ENCODE measurements at regions not wholly inside any gene's neighbourhood (a gene's known extent, or its start where the extent isn't known, plus 50 kb on each side); places are given as distances from the start of the nearest gene placed in this dataset.
"Not testable (repeated sequence)": the region's sequence is repeated elsewhere in the genome, so short reads cannot be mapped to it uniquely, and the experiment has no call there.

- WGBS (ENCODE audit: low lambda C conversion rate, missing lambda C conversion rate), result 82% methylated on average over 4 of the region's 4 CpGs
- Histone ChIP-seq H3K9me3 (ENCODE audit: low read depth) (no peaks in the 10 kb centered on the region), H3K27ac (no peak overlapping the region), H3K36me3 (replicated peaks; ENCODE audit: insufficient read depth, low read depth) (no peaks in the 10 kb centered on the region), H3K4me1 (ENCODE audit: insufficient read depth) (peaks cover 6% of the 10 kb centered on the region), H3K4me2 (no peak overlapping the region), H4K20me1 (ENCODE audit: insufficient read depth, poor library complexity, severe bottlenecking) (no peaks in the 10 kb centered on the region), H2AFZ (no peak overlapping the region), H3K4me3 (no peak overlapping the region), H3K79me2 (no peaks in the 10 kb centered on the region), H3K27me3 (no peaks in the 10 kb centered on the region), H3K9me2 (replicated peaks; ENCODE audit: insufficient read depth) (no peaks in the 10 kb centered on the region)
- no peak for DNase-seq (ENCODE audit: low spot score)
- TF ChIP-seq EZH2 (IDR thresholded peaks at IDR 0.05; ENCODE audit: borderline replicate concordance) (no peak), EZH2phosphoT487 (IDR thresholded peaks at IDR 0.05; ENCODE audit: low read depth, severe bottlenecking, unreplicated experiment) (no peak)
These were observed 115.4 kb upstream of the CARD11 start for GRCh38 chr7:3159039-3159438.

DNA sequence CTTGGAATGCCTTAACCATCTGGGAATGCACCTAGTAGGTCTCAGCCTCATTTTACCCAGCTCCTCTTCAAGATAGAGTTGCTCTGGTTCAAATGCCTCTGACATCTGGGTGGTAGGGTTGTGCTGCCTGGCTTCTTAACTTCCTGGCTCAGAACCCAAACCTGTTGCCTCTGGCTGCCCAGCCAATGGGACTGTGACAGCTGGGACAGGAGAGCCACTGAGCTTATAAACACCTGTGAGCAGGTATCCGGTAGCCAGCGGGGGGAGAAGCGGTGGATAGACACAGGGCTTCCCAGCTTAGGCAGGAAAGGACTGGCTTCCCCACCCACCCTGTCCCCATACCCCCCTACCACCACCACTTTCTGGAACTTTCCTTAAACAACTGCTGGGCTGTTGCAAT, 115.8 kb upstream of the CARD11 start:
- Histone ChIP-seq H3K4me2 (no peak overlapping the region), H3K79me2 (no peaks in the 10 kb centered on the region), H4K20me1 (ENCODE audit: insufficient read depth, poor library complexity, severe bottlenecking) (no peaks in the 10 kb centered on the region), H3K4me3 (no peak overlapping the region), H3K36me3 (replicated peaks; ENCODE audit: insufficient read depth, low read depth) (no peaks in the 10 kb centered on the region), H3K27ac (no peak overlapping the region), H3K4me1 (ENCODE audit: insufficient read depth) (peaks cover 6% of the 10 kb centered on the region), H3K27me3 (no peaks in the 10 kb centered on the region), H3K9me2 (replicated peaks; ENCODE audit: insufficient read depth) (no peaks in the 10 kb centered on the region), H3K9me3 (ENCODE audit: low read depth) (no peaks in the 10 kb centered on the region), H2AFZ (no peak overlapping the region)
- WGBS (ENCODE audit: low lambda C conversion rate, missing lambda C conversion rate), result 57% methylated on average over 2 of the region's 3 CpGs
- no peak for DNase-seq (ENCODE audit: low spot score)
- TF ChIP-seq CTCF (IDR thresholded peaks at IDR 0.05; ENCODE audit: poor library complexity) (no peak), EZH2 (IDR thresholded peaks at IDR 0.05; ENCODE audit: borderline replicate concordance) (no peak), EZH2phosphoT487 (IDR thresholded peaks at IDR 0.05; ENCODE audit: low read depth, severe bottlenecking, unreplicated experiment) (no peak)

DNA sequence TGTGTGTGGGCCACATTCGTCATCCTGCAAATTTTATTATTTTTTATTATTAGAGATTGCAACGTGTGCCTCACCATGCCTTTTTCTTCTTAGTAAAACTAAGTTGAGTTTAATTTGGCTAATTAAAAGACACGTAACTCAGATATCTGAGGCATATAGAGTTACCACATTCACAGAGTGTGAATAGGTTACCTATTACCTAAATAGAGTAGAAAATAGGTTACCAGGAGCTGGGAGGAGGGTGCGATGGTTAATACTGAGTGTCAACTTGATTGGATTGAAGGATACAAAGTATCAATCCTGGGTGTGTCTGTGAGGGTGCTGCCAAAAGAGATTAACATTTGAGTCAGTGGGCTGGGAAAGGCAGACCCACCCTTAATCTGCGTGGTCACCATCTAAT, 116.3 kb upstream of the CARD11 start:
- not testable (repeated sequence) for H4K20me1 ChIP-seq (ENCODE audit: insufficient read depth, poor library complexity, severe bottlenecking); H3K79me2 ChIP-seq; H3K36me3 ChIP-seq (replicated peaks; ENCODE audit: insufficient read depth, low read depth); H3K4me3 ChIP-seq; H3K9me3 ChIP-seq (ENCODE audit: low read depth); H3K9me2 ChIP-seq (replicated peaks; ENCODE audit: insufficient read depth); H3K27me3 ChIP-seq; DNase-seq (ENCODE audit: low spot score); H3K27ac ChIP-seq; H3K4me2 ChIP-seq; H3K4me1 ChIP-seq (ENCODE audit: insufficient read depth); H2AFZ ChIP-seq
- WGBS (ENCODE audit: low lambda C conversion rate, missing lambda C conversion rate), result 85% methylated on average over 5 of the region's 5 CpGs

DNA sequence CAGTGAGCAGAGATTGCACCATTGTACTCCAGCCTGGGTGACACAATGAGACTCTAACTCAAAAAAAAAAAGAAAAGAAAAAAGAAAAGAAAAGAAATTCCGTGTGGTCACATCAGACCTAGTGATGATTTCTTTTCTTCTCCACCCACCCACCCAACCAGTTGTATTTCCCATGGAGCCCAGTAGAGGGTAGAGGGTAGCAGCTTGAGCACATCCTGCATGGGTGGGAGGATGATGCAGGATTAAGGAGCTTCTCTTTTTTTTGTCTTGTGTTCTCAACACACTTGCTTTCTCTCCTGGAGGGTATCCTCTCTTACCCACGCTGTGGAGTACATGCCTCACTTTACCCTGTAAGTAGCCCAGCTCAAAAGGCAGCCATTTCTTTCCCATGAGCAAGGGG, 118.6 kb upstream of the CARD11 start:
- Histone ChIP-seq H3K4me3 (no peak overlapping the region), H2AFZ (no peak overlapping the region), H3K36me3 (replicated peaks; ENCODE audit: insufficient read depth, low read depth) (no peaks in the 10 kb centered on the region), H3K9me3 (ENCODE audit: low read depth) (no peaks in the 10 kb centered on the region), H3K4me2 (no peak overlapping the region), H3K79me2 (no peaks in the 10 kb centered on the region), H3K4me1 (ENCODE audit: insufficient read depth) (peaks cover 6% of the 10 kb centered on the region), H3K9me2 (replicated peaks; ENCODE audit: insufficient read depth) (no peaks in the 10 kb centered on the region), H3K27ac (no peak overlapping the region), H4K20me1 (ENCODE audit: insufficient read depth, poor library complexity, severe bottlenecking) (no peaks in the 10 kb centered on the region), H3K27me3 (no peaks in the 10 kb centered on the region)
- TF ChIP-seq CTCF (IDR thresholded peaks at IDR 0.05; ENCODE audit: poor library complexity) (no peak), EZH2 (IDR thresholded peaks at IDR 0.05; ENCODE audit: borderline replicate concordance) (no peak), EZH2phosphoT487 (IDR thresholded peaks at IDR 0.05; ENCODE audit: low read depth, severe bottlenecking, unreplicated experiment) (no peak)
- 84% methylated on average over 2 of the region's 2 CpGs for WGBS (ENCODE audit: low lambda C conversion rate, missing lambda C conversion rate)
- DNase-seq (ENCODE audit: low spot score), result no peak

DNA sequence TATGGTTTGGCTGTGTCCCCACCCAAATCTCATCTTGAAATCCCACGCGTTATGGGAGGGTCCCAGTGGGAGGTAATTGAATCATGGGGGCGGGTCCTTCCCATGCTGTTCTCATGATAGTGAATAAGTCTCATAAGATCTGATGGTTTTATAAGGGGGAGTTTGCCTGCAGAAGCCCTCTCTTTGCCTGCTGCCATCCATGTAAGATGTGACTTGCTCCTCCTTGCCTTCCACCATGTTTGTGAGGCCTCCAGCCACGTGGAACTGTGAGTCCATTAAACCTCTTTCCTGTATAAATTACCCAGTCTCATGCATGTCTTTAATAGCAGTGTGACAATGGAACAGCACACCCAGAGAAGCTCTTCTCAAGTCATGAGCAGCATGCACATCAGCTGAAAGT, 119.1 kb upstream of the CARD11 start:
- H2AFZ ChIP-seq; H3K9me2 ChIP-seq (replicated peaks; ENCODE audit: insufficient read depth); H3K4me3 ChIP-seq; H3K9me3 ChIP-seq (ENCODE audit: low read depth); H3K4me2 ChIP-seq; H3K27ac ChIP-seq; H3K4me1 ChIP-seq (ENCODE audit: insufficient read depth); H3K27me3 ChIP-seq; H4K20me1 ChIP-seq (ENCODE audit: insufficient read depth, poor library complexity, severe bottlenecking); H3K36me3 ChIP-seq (replicated peaks; ENCODE audit: insufficient read depth, low read depth); H3K79me2 ChIP-seq; DNase-seq (ENCODE audit: low spot score): not testable (repeated sequence)
- 73% methylated on average over 4 of the region's 4 CpGs for WGBS (ENCODE audit: low lambda C conversion rate, missing lambda C conversion rate)
